Psoas muscle (tissue), 7 donors: ENCODE measurements at regions not wholly inside any gene's neighbourhood (a gene's known extent, or its start where the extent isn't known, plus 50 kb on each side); places are given as distances from the start of the nearest gene placed in this dataset.

Experiments used
- ATAC-seq, 4 donors: fragments of 200-7000 bp; cut with Tn5 transposase; one replicate each; pipeline ENCODE4 v1.9.1; 2020; ENCODE audit warnings: moderate library complexity in 3 of 4, mild to moderate bottlenecking in 2 of 4
- DNase-seq, 2 donors: peaks; one replicate each; pipeline ENCODE4 v3.0.0-alpha.2; 2020
- H3K27ac ChIP-seq: fragments of 200-600 bp; one replicate; pipeline ENCODE4 v1.8.0; 2022
- H3K27me3 ChIP-seq, 3 donors: fragments of 200-600 bp in 1 of 3; one replicate each; pipeline versions ENCODE4 v1.6.1 to v1.8.0; 2013 to 2022; ENCODE audit warnings: low read length in 2 of 3, mild to moderate bottlenecking in 2 of 3, moderate library complexity in 1 of 3; ENCODE audit not compliant: insufficient read depth in 3 of 3
- H3K36me3 ChIP-seq, 2 donors: fragments of 200-600 bp in 1 of 2; one replicate each; pipeline versions ENCODE4 v1.6.1 to v1.8.0; 2013 to 2022; ENCODE audit warnings: low read depth in 1 of 2, mild to moderate bottlenecking in 1 of 2, moderate library complexity in 1 of 2; ENCODE audit not compliant: insufficient read depth in 1 of 2
- H3K4me1 ChIP-seq: fragments of 200-600 bp; one replicate; pipeline ENCODE4 v1.8.0; 2022
- H3K4me3 ChIP-seq: fragments of 200-600 bp; one replicate; pipeline ENCODE4 v1.8.0; 2022; ENCODE audit warnings: mild to moderate bottlenecking
- H3K9me3 ChIP-seq: fragments of 200-600 bp; one replicate; pipeline ENCODE4 v1.8.0; 2022
- WGBS, 3 donors: extraction: QIAGEN DNeasy Blood & Tissue Kit; methylation state at CpG; one replicate each; pipeline versions ENCODE4 v1.1.6 to v1.1.7; 2013; 5-methylcytosine and 5-hydroxymethylcytosine counted together
- intact Hi-C, 2 donors: fragments of 100-400 bp; cut with DNase I; formaldehyde crosslinking; loops; one replicate each; pipeline versions ENCODE4 v1.11.0 to v1.14.2; 2022
- TF ChIP-seq, protein P1 (sequence below): fragments of 200-600 bp; IDR thresholded peaks from one replicate; pipeline ENCODE4 v1.8.0; 2022; ENCODE audit warnings: antibody characterized with exemption
- donor health status: healthy with polysubstance abuse.
- donor health status: DM: no; HTN: no; CAD: no; lungs with moderate emphysema.
- donor health status: Bipolar disorder and iron deficiency.
- donor health status: healthy.
- donor health status: DM: yes; HTN: yes; CAD: no.
- donor health status: DM: no; HTN: no; CAD: no.
- donor health status: DM: yes; HTN: yes; CAD: no.

DNA sequence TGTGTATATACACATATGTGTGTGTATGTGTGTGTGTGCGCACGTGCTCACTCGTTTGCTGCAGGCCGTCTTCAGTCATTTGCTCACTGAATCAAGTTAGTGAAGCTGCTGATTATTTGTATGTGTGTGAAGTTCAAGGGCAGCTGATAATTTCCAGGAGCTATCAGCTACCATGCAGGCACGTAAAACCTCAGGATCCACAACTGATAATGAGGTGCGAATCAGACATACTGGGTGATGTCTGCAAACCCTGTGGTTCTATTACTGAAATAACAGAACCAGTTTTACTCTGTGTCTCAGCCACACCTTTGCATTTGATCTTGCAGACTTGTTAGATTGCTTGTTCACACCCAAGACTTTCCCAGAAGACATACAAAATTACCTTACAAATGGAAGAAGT, 257.6 kb downstream of the TAF11L14 start:
- no peaks in the 10 kb centered on the region for H3K36me3 ChIP-seq
- DNase-seq: no peak
- TF ChIP-seq, protein P1, sequence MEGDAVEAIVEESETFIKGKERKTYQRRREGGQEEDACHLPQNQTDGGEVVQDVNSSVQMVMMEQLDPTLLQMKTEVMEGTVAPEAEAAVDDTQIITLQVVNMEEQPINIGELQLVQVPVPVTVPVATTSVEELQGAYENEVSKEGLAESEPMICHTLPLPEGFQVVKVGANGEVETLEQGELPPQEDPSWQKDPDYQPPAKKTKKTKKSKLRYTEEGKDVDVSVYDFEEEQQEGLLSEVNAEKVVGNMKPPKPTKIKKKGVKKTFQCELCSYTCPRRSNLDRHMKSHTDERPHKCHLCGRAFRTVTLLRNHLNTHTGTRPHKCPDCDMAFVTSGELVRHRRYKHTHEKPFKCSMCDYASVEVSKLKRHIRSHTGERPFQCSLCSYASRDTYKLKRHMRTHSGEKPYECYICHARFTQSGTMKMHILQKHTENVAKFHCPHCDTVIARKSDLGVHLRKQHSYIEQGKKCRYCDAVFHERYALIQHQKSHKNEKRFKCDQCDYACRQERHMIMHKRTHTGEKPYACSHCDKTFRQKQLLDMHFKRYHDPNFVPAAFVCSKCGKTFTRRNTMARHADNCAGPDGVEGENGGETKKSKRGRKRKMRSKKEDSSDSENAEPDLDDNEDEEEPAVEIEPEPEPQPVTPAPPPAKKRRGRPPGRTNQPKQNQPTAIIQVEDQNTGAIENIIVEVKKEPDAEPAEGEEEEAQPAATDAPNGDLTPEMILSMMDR: no peak
- H3K27me3 ChIP-seq: no peaks in the 10 kb centered on the region
- H3K27ac ChIP-seq: no peak overlapping the region
- no peaks in the 10 kb centered on the region for H3K4me1 ChIP-seq
- H3K9me3 ChIP-seq: no peaks in the 10 kb centered on the region
- WGBS, 3 donors: 74 to 94% (median 77%) methylated on average over 6 of the region's 6 CpGs
- ATAC-seq: no peak
- intact Hi-C loops: no loop called here
- no peak overlapping the region for H3K4me3 ChIP-seq

DNA sequence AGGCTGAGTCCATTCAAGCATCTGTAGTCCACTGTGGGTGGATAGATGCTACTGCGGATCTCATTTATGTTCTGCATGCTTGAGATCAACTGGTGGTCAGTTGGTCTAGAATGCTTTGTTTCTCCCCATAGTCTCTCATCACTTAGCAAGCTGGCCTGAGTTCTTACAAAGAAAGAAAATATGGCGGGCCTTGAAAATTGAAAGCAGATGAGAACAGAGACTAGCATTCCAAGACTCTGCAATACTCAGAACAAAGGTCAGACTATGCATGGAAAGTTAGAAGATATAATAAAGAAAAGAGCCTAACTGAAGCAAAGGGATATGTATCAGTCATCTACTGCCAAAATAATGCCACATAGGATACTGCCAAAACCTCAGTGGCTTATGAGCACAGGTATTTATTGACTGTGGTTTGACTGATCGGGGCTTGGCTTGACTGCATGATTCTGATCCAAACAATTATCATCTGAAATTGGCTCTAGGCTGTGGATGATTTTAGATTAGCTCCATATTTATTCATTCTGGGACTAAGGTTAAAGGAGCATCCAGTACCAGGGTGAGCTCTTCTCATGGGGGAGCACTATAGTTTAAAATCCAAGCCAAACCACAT, 258.9 kb downstream of the TAF11L14 start:
- H3K36me3 ChIP-seq: no peaks in the 10 kb centered on the region
- DNase-seq: no peak
- H3K27me3 ChIP-seq: no peaks in the 10 kb centered on the region
- no peak overlapping the region for H3K27ac ChIP-seq
- TF ChIP-seq, protein P1: no peak
- H3K4me3 ChIP-seq: no peak overlapping the region
- 62 to 87% (median 86%) methylated on average over 3 of the region's 3 CpGs for WGBS, 3 donors
- H3K9me3 ChIP-seq: no peaks in the 10 kb centered on the region
- no peak for ATAC-seq
- no peaks in the 10 kb centered on the region for H3K4me1 ChIP-seq
- intact Hi-C loops: no loop called here

DNA sequence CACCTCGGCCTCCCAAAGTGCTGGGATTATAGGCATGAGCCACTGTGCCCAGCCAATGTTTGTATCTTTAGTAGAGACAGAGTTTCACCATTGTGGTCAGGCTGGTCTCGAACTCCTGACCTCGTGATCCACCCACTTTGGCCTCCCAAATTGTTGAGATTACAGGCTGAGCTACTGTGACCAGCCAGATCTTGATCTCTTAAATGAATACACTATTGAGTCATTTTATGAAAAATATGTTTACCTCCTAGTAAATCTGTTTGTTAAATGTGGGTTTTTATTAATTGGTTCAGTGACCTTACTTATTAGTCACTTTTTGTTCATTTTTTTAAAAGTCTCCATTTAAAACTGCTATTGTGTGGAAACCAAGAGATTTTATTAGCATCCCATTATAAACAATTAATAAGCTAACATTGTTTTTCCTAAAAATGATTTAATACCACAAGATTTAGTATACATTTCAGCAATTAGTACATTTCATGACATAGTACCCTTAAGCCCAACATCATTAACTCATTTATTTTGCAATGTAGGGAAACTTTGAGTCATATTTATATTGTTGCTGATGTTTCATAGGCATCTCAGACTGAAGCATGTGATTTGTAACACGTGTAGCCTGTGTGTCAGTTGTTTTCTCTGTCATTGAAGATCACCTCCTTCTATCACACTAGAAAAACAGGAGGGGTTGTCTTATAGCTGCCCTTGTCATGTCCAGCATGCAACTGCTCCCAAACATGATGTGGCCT, 261.2 kb downstream of the TAF11L14 start:
- Histone ChIP-seq H3K27me3 (no peaks in the 10 kb centered on the region), H3K4me3 (no peak overlapping the region), H3K4me1 (no peaks in the 10 kb centered on the region), H3K36me3 (no peaks in the 10 kb centered on the region), H3K27ac (no peak overlapping the region), H3K9me3 (no peaks in the 10 kb centered on the region)
- ATAC-seq (no peak), DNase-seq (no peak)
- TF ChIP-seq, protein P1: no peak
- WGBS, 3 donors: 73 to 80% (median 74%) methylated on average over 4 of the region's 4 CpGs
- intact Hi-C loops: no loop called here

DNA sequence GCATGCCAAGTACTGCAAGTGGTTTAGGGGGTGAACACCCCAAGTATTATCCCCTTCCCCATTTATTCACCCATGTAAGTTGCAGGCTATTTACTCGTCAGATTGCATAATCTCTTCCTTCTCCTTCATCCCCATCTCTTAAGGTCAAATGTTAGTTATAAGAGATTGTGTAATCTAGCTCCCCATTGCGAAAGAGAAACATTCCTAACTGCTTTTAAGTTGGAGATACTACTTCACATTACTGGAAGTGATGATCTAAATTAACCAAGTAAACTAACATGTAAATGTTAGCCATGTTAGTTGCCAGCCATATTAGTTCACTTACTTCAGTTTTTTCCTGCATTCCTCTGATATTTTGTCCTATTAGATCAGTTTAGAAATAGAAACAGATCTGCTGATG, 262.3 kb downstream of the TAF11L14 start:
- intact Hi-C loops: no loop called here
- TF ChIP-seq, protein P1: no peak
- Histone ChIP-seq H3K27me3 (no peaks in the 10 kb centered on the region), H3K9me3 (no peaks in the 10 kb centered on the region), H3K27ac (no peak overlapping the region), H3K4me1 (no peaks in the 10 kb centered on the region), H3K4me3 (no peak overlapping the region), H3K36me3 (no peaks in the 10 kb centered on the region)
- DNase-seq: no peak
- no peak for ATAC-seq
- 59 to 75% (median 68%) methylated on average over 2 of the region's 2 CpGs for WGBS, 3 donors
